GM19463 (cell line): ENCODE measurements at regions not wholly inside any gene's neighbourhood (a gene's known extent, or its start where the extent isn't known, plus 50 kb on each side); places are given as distances from the start of the nearest gene placed in this dataset.
"Not testable (repeated sequence)": the region's sequence is repeated elsewhere in the genome, so short reads cannot be mapped to it uniquely, and the experiment has no call there.

ENCODE experiments used
- ATAC-seq: cut with Tn5 transposase; IDR thresholded peaks from one replicate; pipeline ENCODE4 v1.9.1; 2021; ENCODE audit warnings: mild to moderate bottlenecking, moderate library complexity; ENCODE audit not compliant: unreplicated experiment

GRCh38 chr3:89912031-89912430, 804.6 kb downstream of the EPHA3 start:
- no peak for ATAC-seq

- no peak for ATAC-seq
Observed at GRCh38 chr3:89923921-89924610, 816.6 kb downstream of the EPHA3 start.

- no peak for ATAC-seq
Observed at GRCh38 chr3:89925976-89926375, 818.6 kb downstream of the EPHA3 start.

GRCh38 chr3:89932882-89933281, 825.5 kb downstream of the EPHA3 start:
- ATAC-seq, result no peak

- ATAC-seq, result not testable (repeated sequence)
Observed at GRCh38 chr3:89944461-89944860, 837.0 kb downstream of the EPHA3 start.

- ATAC-seq, result no peak
Observed at GRCh38 chr3:89946884-89947283, 839.5 kb downstream of the EPHA3 start.

GRCh38 chr3:89947337-89947954, 840.0 kb downstream of the EPHA3 start:
- no peak for ATAC-seq

- ATAC-seq, result no peak
Observed at GRCh38 chr3:89948008-89948407, 840.6 kb downstream of the EPHA3 start.

GRCh38 chr3:89950772-89951171, 843.4 kb downstream of the EPHA3 start:
- no peak for ATAC-seq

- no peak for ATAC-seq
Observed at GRCh38 chr3:89954137-89954536, 846.7 kb downstream of the EPHA3 start.

- ATAC-seq, result no peak
Observed at GRCh38 chr3:89955156-89955555, 847.7 kb downstream of the EPHA3 start.

- ATAC-seq, result no peak
Observed at GRCh38 chr3:89957451-89957850, 850.0 kb downstream of the EPHA3 start.

GRCh38 chr3:89958163-89958562, 850.7 kb downstream of the EPHA3 start:
- ATAC-seq, result not testable (repeated sequence)

- no peak for ATAC-seq
Observed at GRCh38 chr3:89964347-89964746, 856.9 kb downstream of the EPHA3 start.

- no peak for ATAC-seq
Observed at GRCh38 chr3:89966877-89967665, 859.6 kb downstream of the EPHA3 start.

GRCh38 chr3:89971329-89971728, 863.9 kb downstream of the EPHA3 start:
- ATAC-seq, result no peak

GRCh38 chr3:89973156-89973555, 865.7 kb downstream of the EPHA3 start:
- ATAC-seq, result no peak

- no peak for ATAC-seq
Observed at GRCh38 chr3:89974903-89975519, 867.6 kb downstream of the EPHA3 start.

- ATAC-seq, result no peak
Observed at GRCh38 chr3:89983449-89983848, 876.0 kb downstream of the EPHA3 start.

- no peak for ATAC-seq
Observed at GRCh38 chr3:90005281-90005847, 897.9 kb downstream of the EPHA3 start.
